ENCODE measurements at regions not wholly inside any gene's neighbourhood (a gene's known extent, or its start where the extent isn't known, plus 50 kb on each side); places are given as distances from the start of the nearest gene placed in this dataset.

DNA sequence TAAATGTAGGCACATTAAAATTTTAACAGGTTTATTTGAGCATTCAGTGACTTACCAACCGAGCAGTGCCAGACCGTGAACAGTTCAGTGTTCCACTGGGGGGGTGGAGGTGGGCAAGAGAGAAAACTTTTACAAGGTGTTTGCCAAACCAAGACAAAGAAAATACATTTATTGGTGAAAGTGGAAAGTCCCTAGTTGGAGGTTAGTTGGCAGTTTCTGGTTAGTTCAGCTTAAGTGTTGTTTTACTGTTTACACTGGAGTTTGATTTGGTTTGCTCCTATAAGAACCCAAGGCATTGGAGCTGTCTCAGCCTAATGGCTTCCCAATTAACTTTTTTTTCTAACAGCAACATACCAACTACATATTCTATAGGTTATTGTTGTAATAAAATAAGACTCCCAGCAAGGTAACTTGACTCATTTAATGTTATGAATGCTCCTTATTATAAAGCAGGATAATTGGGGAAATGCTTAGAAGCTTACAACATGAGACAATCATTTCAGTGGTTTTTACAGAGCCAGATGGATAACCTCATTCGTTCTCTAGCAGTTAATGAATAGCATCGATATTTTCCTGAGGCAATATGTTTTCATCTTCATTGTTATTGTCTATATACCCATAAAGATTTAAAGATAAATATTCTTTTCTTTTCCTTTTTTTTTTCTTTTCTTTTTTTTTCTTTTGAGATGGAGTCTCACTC lies 115.8 kb downstream of the ETNK1 start:
- DNase-seq, result no peak

DNA sequence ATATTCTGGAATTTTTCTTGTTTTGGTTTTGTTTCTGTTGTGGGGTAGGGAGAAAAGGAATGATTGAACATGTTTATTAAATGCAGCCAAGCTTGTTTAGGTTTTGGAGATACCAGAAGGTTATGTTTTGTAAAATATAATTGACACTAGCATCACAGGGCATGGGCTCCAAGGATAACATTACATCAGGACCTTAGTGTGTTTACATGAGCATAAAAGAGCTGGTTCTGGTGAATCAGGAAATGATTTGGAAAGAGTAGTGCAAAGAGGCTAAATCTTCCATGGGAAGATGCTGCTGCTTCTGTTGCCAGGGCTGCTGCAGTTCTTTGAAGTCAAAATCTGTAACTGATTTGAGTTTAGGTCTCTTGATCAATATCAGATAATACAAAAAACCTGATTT lies 118.7 kb downstream of the ETNK1 start:
- DNase-seq, result no peak

DNA sequence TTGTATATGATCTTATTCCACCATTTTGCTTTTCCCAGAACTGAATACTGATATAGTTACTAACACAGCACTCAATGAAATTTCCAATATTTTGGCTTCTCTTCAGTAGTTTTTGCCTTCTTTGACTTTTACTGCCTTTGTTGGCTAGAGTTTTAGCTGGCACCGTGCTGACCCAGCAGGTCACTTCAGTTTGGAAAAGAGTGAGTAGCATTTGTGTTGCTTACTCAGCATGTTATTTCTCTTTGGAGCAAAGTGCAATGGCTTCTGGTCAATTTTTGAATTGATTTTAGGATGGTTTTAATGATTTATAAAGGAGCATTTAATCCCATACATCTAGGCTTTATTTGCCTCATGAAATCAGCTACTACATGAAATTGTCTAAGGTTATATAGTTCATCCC lies 119.2 kb downstream of the ETNK1 start:
- DNase-seq, result no peak

DNA sequence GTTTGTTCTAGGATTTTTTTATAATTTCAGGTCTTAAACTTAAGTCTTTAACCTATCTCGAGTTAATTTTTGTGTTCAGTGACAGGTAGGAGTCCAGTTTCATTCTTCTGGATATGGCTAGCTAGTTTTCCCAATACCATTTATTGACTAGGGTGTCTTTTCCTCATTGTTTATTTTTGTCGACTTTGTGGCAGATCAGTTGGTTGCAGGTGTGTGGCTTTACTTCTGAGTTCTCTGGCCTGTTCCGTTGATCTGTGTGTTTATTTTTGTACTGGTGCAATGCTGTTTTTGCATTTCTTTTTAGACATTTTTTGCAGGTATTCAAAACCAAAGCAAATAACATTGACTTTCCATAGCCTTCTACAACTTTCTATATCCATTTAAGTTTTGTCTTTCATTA lies 121.7 kb downstream of the ETNK1 start:
- DNase-seq, result no peak

DNA sequence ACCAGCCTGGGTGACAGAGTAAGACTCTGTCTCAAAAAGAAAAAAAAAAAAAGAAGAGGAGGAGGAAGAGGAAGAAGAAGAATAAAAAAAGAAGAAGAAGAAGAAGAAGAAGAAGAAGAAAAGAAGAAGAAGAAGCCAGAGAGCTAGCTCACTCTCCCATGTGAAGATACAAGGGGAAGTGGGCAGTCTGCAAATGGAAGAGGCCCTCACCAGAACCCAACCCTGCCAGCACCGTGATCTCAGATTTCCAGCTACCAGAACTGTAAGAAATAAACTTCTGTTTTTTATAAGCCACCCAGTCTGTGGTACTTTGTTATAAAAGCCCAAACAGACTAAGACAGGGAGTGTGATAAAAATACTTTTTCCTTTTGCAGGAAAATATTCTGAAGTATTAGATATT lies 130.7 kb downstream of the ETNK1 start:
- DNase-seq, result no peak

DNA sequence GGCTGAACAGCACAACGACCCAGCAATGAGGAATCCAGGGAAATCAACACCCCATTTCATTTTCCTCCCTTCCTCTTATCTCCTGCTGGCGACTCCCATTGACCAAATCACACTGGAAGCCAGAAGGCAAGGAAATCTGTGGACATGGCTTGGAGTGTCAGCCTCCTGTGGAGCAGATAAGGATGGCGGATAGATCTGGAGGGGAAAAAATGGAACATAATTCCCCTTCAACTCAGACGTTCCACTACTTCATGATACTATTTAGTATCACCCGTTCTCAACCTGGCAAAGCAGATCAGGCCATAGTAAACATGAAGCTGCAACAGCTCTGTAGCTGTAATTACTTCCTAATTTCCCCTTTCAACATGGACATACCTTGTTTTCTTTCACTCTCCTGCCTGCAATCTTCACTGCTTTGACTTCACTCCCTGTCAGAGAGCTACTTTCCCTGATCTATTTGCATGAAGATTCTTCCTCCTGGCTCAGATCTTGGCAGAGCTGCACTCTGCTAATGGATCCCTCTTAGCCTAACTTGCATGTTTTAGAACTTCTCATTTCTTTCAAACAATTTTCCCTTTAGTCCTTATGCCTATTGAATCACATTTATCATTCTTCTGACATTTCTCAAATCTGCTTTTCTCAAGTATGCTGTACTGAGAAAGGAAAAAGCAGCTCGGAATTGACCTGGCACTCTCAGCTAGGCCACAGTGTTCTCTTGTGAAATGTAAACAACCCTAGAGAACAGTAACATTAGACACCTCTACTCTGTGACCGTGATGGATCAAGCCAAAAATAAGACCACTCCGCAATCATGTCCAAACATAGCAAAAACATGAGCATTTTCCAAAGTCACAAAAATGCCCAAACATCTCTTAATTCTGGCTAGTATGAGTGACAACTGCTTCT lies 135.1 kb downstream of the ETNK1 start:
- DNase-seq, result no peak

DNA sequence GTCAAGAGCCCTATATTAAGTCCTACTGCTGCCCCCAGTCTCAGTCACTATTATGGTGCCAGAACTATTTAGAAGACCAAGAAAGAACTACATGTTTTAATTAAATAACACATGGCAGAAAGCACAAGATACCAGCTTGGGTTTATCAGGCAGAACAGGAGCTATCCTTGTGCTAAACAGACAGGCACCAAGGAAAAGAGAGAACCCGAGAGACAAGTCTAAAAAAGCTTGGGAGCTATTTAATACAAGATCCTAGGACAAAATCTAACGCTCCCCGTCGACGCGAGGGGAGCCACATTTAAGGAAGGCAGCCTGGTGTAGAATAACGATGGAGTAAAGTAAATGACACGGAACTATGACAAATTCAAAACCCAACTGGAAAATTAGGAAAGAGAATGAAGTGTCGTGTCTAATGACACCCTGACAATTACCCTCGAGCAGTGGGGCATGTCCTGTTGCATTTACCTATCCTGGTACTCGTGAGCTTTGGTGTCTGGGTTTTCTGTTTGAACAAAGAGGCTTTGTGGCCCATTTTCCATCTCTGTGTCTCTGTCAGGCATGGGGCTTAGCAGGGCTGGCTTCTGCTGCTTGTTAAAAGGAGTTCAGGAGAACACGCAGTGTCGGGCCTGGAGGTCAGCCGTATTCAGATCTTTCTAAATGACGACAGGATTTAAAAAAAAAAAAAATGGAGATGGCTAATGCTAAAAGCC lies 140.6 kb downstream of the ETNK1 start:
- DNase-seq, result no peak

DNA sequence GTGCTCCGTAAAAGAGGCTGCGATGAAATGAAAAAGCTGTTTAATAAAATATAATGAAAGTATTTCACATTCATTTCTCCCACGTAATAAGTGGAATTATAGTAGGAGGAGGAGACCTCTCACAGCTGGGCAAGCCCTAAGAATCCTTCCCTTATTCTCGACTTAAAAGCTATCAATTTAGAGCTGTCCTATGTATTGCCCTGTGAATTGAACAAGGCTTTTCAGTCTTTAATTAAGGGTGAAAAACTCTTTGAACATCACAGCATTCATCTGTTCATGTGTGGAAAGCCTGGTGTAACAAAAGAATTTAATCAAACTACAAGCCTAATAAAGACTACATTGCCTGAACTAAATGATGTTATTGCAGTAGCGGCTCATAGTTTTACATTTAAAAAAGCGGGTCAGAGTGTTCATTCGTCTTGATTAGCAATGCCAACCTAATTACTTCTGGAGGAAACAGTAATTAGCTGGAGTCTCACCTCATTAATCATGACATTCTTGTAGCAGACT lies 142.0 kb downstream of the ETNK1 start:
- DNase-seq, result no peak

DNA sequence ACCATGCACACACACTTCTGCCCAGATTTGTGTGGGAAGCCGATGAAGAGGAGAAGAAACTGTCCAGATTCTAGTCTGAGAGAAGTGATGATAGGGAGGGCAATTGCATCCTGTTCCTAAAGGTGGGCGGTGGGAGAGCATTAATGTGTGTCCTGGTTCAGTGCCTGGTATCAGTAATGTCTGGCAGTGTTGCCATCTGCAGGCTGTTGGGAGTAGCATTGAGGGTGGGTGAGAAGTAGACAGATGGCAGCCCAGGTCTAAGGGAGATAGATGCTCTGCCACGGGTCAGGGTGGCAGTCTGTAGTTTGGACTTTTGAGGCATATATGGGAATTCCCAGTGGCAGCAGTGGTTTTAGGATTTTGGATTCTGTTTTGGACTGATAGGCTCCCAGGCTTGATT lies 156.4 kb downstream of the ETNK1 start:
- no peak for DNase-seq

DNA sequence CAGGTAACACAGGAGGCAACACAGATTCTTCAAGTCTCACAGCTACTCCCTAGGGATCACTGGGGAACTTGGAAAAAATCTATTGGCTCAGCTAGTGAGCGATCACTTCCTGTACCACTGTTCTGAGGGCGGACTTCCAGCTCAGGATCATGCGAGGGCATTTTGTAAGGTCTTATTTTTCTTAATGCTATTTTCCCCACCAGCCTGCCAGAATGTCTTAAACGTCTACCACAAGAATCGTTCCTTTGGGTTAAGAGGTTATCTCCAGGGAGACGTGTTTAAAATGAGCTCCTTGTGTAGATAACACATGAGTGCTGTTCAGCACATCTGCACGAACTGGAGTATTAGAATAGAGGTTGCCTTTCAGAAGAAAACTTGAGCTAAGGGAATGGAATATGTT lies 162.6 kb downstream of the ETNK1 start:
- DNase-seq, result no peak

DNA sequence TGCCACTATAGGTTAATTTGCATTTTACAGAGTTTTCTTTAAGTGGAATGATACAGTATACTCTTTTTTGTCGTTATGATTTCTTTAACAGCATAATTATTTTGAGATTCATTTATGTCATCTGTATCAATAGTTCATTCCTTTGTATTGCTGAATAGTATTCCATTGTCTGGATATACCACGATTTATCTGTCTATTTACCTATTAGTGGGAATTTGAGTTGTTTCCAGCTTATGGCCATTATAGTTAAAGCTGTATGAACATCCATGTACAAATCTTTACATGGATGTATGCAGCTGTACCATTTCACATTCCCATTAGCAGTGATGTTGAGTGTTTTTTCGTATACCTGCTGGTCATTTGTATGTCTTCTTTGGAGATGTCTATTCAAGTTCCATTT lies 163.9 kb downstream of the ETNK1 start:
- no peak for DNase-seq

DNA sequence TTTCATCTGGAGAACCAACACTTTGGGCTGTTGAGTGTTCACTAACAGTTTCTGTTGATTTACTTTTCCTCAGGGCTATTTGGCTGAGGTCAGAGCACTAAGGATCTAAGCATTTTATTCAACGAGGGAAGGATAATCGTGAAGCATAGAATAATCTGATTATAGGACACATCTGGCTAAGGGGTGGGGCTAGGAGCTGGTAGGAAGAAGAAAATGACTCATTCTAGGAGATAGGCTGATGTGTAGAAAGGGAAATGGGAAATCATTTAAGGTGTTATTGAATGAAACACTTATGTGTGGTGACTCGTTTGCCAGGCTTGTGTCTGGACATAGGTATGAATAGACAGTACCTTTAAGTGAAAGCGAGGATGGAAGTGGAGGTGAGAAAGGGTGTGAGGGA lies 167.2 kb downstream of the ETNK1 start:
- DNase-seq, result no peak

DNA sequence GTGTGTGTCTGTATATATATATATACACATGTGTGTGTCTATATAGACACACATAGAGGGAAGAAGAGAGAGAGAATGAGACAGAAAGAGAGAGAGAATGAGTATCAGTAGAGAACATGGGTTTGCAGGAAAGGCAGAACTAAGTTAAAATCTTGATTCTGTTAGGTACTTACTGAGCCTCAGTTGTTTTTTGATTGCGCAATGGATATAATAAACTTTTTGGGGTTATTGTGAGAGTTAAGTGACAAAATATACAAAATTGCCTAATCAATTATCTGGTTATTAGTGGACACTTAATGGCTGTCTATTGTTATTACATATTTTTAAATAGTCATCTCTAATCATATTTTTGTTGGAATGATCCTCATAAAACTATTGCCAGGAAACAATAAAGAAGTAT lies 169.0 kb downstream of the ETNK1 start:
- no peak for DNase-seq

DNA sequence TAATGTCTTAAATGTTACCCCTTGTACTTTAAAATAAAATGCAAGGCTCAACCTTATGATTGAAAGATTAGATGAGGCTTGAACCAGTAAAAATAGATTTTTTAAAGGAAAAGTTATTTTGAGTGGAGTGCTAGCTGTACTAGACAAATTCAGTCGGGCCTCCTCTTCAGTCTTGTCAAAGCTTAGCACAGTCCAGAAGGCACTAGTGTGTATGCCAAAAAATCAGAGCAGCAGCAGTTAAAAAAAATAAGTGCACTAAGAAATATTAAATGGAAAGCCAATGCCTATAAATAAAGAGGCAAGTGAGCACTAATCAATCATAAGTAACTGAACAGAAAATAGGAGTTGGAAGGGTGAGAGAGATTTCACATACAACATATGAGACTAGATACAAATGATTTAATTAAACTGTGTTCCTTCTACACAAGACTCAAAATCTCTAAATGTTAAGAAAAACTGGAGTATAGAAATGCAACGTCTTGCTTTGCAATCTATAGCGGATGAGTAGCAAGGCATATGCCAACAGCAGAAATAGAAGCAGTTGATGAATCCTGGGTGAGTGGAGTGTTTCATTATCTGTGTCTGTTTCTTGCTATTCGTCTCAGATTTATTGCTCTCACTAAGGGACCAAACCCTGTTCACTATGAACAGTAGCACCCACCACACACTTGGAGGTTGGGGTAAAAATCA lies 172.1 kb downstream of the ETNK1 start:
- no peak for DNase-seq

DNA sequence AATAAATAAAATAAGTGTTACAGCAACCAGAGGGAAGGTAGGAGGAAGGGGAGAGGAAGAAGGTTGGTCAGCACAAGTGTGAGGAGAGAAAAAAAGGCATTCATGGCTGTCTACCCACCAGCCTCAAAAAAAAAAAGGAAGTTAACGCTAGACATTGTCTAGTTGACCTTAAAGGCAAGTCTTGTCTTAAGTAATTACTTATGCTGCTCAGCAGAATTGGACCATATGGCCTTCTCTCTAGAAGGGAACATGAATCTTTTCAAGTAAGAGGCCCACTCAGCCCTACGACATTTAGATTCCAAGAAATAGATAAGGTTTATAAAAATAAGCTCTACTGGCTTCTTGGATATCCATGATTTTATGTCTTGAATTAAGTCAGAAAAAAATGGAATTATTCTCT lies 172.7 kb downstream of the ETNK1 start:
- no peak for DNase-seq

DNA sequence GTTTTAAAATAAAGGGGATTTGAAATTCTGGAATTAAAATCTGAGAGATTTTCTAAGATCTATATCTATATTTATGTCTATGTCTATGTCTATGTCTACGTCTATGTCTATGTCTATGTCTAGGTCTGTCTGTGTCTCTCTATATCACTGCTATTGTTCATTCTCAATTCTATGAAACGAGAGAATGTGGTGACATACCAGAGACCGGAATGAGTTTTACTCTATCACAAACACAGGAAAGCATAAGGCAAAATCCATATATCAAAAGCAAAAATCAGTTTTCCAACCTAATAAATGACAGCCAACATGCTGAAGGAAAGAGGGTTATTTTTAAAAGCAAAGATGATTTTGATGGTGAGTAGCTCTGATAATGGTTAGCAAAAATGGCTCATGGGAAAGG lies 173.1 kb downstream of the ETNK1 start:
- no peak for DNase-seq

DNA sequence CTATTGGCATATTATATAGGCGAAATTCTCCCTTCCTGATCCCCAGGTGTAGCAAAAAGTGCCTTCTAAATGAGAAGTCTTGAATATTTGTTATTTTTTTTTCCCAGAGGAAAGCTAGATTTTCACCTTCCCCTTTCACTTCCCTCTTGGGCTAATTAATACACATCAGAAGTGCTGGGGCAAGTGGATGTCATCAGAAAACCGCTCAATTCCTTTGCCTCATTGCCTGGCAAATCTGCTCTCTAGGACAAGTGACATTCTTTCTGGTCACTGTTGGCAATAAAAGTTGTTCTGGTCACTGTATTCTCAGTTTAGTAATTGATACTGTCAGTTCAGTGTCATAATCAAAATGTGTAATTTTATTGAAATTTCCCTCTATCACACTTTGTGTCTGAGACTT lies 174.5 kb downstream of the ETNK1 start:
- DNase-seq, result no peak

DNA sequence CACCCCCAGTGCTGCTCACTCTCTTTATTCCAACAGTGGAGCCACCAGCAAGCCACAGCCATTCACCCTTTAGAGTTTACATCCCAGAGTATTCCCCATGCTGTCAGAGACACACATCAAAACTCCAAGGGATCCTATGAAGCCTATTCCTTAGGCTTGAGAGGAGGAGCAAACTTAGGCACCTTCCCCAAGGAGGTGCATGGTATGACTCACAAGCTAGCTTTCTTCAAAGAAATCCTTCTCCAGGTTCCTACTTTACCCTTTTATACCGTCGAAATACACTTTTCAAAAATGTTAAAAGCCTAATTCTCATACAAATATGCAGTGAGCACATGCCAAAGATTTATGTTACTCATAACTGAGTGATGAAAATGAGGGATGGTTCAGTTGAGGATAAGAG lies 175.4 kb downstream of the ETNK1 start:
- no peak for DNase-seq

DNA sequence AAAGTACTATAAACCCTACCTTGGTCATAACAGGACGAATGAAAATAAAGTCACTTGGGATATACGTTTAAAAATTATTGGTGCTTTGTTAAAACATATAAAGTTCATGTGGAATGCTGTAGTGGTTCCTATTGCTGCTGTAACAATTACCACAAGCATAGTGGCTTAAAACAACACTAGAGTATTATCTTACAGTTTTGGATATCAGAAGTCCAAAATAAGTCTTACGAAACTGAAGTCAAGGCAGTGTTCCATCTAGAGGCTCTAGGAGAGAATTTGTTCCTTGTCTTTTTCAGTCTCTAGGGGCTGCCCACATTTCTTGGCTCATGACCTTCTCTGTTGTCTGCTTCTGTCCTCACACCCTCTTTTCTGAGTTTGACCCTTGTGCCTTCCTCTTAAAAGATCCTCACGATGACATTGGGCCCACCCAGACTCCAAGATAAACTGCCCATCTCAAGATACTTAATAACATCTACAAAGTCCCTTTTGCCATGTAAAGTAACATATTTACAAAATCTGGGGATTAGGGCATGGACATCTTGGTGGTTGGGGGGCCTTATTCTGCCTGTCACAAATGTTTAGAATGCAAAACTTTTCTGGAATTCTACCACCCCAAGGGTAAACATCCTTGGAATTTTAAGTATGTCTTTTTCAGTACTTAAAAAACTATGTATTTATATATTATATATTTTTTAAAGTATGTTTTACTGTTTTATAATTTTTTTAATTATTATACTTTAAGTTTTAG lies 178.1 kb downstream of the ETNK1 start:
- no peak for DNase-seq

DNA sequence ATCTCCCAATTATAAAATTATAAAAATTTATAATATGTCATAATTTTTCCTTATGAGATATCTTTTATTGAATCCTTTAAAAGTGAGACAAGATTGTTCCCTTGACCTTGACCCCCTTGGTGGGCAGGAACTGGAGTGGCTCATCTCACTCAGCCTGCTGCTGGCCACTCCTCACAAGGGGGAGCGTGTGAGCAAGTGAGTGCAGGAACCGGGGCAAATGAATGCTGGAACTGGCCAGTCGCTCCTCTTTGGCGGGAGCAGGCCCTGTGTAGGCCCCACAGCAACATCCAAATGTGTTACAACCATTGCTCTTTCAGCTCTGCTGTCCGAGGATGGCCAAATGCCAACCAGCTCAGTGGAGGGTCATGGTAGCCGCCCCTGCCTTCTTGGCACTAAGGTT lies 178.8 kb downstream of the ETNK1 start:
- DNase-seq, result no peak

DNA sequence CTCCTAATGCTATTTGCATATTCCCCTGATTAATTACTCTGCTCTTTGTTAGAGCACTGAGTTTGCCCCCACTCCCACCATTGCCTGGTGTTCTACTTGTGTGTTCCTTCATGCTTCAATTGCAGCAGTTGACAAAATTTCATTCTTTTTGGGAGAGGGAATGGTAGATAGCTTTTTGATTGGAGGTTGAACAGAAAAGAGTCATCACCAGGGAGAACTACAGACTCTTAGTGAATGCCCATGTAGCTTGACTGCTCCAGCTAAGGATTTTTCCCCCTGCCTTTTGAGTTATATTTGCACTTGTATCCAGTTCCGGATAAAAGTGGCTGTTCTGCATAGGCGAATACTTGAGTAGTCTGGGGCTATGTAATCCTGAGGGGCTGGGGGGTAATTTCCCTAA lies 183.9 kb downstream of the ETNK1 start:
- DNase-seq, result no peak

DNA sequence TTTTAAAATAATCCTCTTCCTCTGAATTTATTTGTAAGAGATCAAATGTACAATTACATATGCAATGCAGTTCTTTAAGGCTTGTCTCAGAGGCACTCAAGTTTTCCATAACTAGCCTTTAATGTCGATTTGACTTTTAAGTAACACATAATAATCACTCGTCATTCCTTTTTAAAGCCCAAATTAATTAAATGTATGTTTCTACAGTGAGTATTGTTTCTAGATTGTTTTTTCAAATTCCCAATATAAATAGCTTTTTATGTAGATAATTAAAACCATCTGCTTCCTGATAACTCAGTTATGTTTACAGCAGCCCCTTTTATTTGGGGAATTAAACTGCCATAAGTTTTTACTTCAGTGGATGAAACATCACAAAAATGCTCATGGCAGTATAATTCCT lies 185.1 kb downstream of the ETNK1 start:
- no peak for DNase-seq

Data from CD4-positive, alpha-beta T cell treated with Interferon gamma for 1 hour (primary cell).